T-helper 1 cell treated with Interleukin-12 subunit alpha and Interleukin-12 subunit beta and Interleukin-4 antibody, amounts not matched to agents 30 μg/mL and 1 μg/mL, for 36 hours (primary cell): ENCODE measurements at regions not wholly inside any gene's neighbourhood (a gene's known extent, or its start where the extent isn't known, plus 50 kb on each side); places are given as distances from the start of the nearest gene placed in this dataset.

Experiments used
- H3K27ac Mint-ChIP-seq: one replicate; pipeline ENCODE4 v1.8.0; 2021; ENCODE audit warnings: mild to moderate bottlenecking, mixed read lengths
- H3K27me3 Mint-ChIP-seq: one replicate; pipeline ENCODE4 v1.8.0; 2021; ENCODE audit warnings: low read depth, mixed read lengths
- H3K36me3 Mint-ChIP-seq: one replicate; pipeline ENCODE4 v1.8.0; 2021; ENCODE audit warnings: low read depth, mixed read lengths
- H3K4me1 Mint-ChIP-seq: one replicate; pipeline ENCODE4 v1.8.0; 2021; ENCODE audit warnings: low read depth, mixed read lengths
- H3K4me3 Mint-ChIP-seq: one replicate; pipeline ENCODE4 v1.8.0; 2021; ENCODE audit warnings: mild to moderate bottlenecking, moderate library complexity, mixed read lengths
- H3K9me3 Mint-ChIP-seq: one replicate; pipeline ENCODE4 v1.8.0; 2021; ENCODE audit warnings: mixed read lengths

- H3K27ac Mint-ChIP-seq = no peak overlapping the region
- H3K36me3 Mint-ChIP-seq = no peaks in the 10 kb centered on the region
Observed at GRCh38 chr1:222370081-222370912, 177.6 kb downstream of the HHIPL2 start.

GRCh38 chr1:222369148-222369547, 178.8 kb downstream of the HHIPL2 start:
- no peaks in the 10 kb centered on the region for H3K9me3 Mint-ChIP-seq
- H3K4me1 Mint-ChIP-seq = no peaks in the 10 kb centered on the region
- H3K4me3 Mint-ChIP-seq = no peak overlapping the region
- H3K27me3 Mint-ChIP-seq = no peaks in the 10 kb centered on the region
- H3K27ac Mint-ChIP-seq = no peak overlapping the region
- H3K36me3 Mint-ChIP-seq = no peaks in the 10 kb centered on the region

More at GRCh38 chr1:222370081-222370912, 177.6 kb downstream of the HHIPL2 start:
- H3K4me3 Mint-ChIP-seq = no peak overlapping the region
- H3K4me1 Mint-ChIP-seq = no peaks in the 10 kb centered on the region
- H3K9me3 Mint-ChIP-seq = no peaks in the 10 kb centered on the region
- no peaks in the 10 kb centered on the region for H3K27me3 Mint-ChIP-seq

- no peaks in the 10 kb centered on the region for H3K27me3 Mint-ChIP-seq
- no peaks in the 10 kb centered on the region for H3K36me3 Mint-ChIP-seq
- peaks cover 3% of the 10 kb centered on the region for H3K9me3 Mint-ChIP-seq
- no peak overlapping the region for H3K27ac Mint-ChIP-seq
- no peaks in the 10 kb centered on the region for H3K4me1 Mint-ChIP-seq
- no peak overlapping the region for H3K4me3 Mint-ChIP-seq
Observed at GRCh38 chr1:222358100-222358499, 189.8 kb downstream of the HHIPL2 start.

GRCh38 chr1:222357252-222357651, 190.7 kb downstream of the HHIPL2 start:
- H3K27me3 Mint-ChIP-seq = no peaks in the 10 kb centered on the region
- H3K27ac Mint-ChIP-seq = no peak overlapping the region
- H3K9me3 Mint-ChIP-seq = peaks cover 3% of the 10 kb centered on the region
- no peaks in the 10 kb centered on the region for H3K4me1 Mint-ChIP-seq
- H3K36me3 Mint-ChIP-seq = no peaks in the 10 kb centered on the region
- H3K4me3 Mint-ChIP-seq = no peak overlapping the region

GRCh38 chr1:222347627-222348026, 200.3 kb downstream of the HHIPL2 start:
- Mint-ChIP-seq H3K9me3 (no peaks in the 10 kb centered on the region), H3K27me3 (no peaks in the 10 kb centered on the region), H3K4me1 (no peaks in the 10 kb centered on the region), H3K27ac (no peak overlapping the region), H3K36me3 (no peaks in the 10 kb centered on the region), H3K4me3 (no peak overlapping the region)

DNA sequence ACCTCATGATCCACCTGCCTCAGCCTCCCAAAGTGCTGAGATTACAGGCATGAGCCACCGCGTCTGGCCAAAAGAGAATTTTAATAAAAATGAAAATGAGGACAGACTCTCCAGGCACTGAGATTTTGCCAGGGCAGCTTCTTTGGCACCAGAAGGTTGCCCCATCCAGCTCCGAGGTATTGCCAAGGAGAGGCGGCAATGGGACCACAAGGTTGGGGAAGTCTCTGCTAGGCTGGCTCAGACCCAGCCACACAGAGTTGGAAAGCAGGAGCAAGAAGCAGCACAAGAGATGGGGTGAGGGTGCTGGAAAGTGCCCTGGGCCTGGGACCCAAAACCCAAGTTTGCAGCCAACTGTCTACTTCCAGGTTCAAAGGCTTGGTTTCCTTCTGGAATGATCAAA, 200.9 kb downstream of the HHIPL2 start:
- Mint-ChIP-seq H3K27ac (no peak overlapping the region), H3K9me3 (no peaks in the 10 kb centered on the region), H3K4me3 (no peak overlapping the region), H3K4me1 (no peaks in the 10 kb centered on the region), H3K36me3 (no peaks in the 10 kb centered on the region), H3K27me3 (no peaks in the 10 kb centered on the region)

DNA sequence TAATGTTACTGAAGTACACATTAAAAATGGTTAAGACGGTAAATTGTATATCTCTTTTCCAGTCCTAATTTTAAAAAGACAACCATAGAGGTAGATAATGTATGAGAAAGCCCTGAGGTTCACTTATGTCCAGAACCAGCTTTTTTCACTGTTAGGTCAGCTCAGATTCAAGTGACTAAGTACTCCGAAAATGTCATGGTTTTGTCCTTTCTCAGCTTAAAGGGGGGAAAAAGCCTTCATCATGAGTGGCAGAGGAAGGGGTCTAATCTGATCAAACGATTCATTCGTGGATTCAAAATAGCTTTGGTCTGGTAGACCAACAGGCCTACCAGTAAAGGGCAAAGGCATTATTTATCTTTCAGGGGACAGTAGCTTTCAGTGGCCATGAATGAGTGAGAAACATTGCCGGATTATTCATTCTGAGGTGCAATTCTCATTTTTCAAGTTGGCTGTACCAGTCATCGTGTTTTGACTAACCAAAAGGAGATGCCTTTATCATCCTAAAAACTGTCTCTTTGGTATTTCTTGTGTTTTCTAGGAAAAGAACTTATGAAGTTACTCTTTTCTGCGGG, 208.4 kb downstream of the HHIPL2 start:
- Mint-ChIP-seq H3K36me3 (no peaks in the 10 kb centered on the region), H3K4me3 (no peak overlapping the region)

GRCh38 chr1:222335586-222335985, 212.3 kb downstream of the HHIPL2 start:
- Mint-ChIP-seq H3K9me3 (no peaks in the 10 kb centered on the region), H3K4me3 (no peak overlapping the region), H3K36me3 (no peaks in the 10 kb centered on the region), H3K4me1 (no peaks in the 10 kb centered on the region), H3K27ac (no peak overlapping the region), H3K27me3 (no peaks in the 10 kb centered on the region)

More for the DNA sequence above, 208.4 kb downstream of the HHIPL2 start:
- no peak overlapping the region for H3K27ac Mint-ChIP-seq
- H3K9me3 Mint-ChIP-seq = no peaks in the 10 kb centered on the region
- no peaks in the 10 kb centered on the region for H3K4me1 Mint-ChIP-seq
- no peaks in the 10 kb centered on the region for H3K27me3 Mint-ChIP-seq

DNA sequence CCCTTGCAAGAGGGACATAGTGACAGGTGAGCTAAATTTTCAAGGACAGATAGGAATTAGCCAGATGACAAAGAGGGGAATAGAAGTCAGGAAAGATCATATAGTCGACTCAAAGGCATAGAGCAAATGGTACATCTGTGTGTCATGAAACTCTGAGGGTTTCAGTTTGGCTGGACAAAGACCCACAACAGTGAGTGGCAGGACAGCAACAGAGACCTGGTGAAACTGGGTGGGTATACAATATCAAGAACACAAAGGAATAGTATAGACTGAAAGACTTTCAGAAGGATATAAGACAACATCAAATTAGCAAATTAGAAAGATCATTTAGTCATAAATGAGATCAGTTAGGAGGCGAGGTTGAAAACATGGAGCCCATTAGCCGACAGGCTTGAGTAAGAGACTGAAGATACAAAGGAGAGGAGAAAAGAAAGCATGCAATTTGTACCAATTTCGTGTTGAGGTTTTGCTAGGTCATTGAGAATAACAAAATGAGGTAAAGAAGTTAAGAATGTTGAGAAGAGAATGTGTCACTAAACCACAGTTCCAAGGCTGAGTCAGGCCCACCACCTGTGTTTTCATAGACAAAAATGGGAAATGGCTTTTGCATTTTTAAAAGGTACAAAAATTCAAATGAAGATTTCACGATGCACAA, 213.8 kb downstream of the HHIPL2 start:
- Mint-ChIP-seq H3K27me3 (no peaks in the 10 kb centered on the region), H3K4me3 (no peak overlapping the region), H3K9me3 (no peaks in the 10 kb centered on the region), H3K27ac (no peak overlapping the region), H3K4me1 (no peaks in the 10 kb centered on the region), H3K36me3 (no peaks in the 10 kb centered on the region)

- Mint-ChIP-seq H3K27ac (no peak overlapping the region), H3K36me3 (no peaks in the 10 kb centered on the region), H3K4me1 (no peaks in the 10 kb centered on the region), H3K4me3 (no peak overlapping the region), H3K9me3 (no peaks in the 10 kb centered on the region), H3K27me3 (no peaks in the 10 kb centered on the region)
Observed at GRCh38 chr1:222331765-222332164, 216.1 kb downstream of the HHIPL2 start.

DNA sequence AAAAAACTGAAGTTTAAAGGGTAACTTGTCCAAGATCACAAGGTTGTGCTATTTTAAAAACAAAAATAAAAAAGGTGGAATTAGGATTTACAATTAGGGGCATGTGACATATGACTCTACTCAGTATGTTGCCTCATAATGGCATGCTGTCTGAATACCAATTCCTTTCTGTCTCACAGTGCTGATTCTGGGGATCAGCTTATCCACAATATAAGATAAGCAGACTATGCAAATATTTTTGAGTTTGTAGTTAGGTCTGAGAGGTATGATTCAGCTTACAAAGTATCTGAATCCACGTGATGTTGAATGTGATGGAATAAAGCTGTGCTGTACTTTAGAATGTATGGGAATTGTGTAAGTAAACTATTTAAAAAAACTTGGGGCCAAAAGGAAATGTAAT, 216.6 kb downstream of the HHIPL2 start:
- Mint-ChIP-seq H3K27me3 (no peaks in the 10 kb centered on the region), H3K9me3 (no peaks in the 10 kb centered on the region), H3K27ac (no peak overlapping the region), H3K4me1 (no peaks in the 10 kb centered on the region), H3K4me3 (no peak overlapping the region), H3K36me3 (no peaks in the 10 kb centered on the region)

DNA sequence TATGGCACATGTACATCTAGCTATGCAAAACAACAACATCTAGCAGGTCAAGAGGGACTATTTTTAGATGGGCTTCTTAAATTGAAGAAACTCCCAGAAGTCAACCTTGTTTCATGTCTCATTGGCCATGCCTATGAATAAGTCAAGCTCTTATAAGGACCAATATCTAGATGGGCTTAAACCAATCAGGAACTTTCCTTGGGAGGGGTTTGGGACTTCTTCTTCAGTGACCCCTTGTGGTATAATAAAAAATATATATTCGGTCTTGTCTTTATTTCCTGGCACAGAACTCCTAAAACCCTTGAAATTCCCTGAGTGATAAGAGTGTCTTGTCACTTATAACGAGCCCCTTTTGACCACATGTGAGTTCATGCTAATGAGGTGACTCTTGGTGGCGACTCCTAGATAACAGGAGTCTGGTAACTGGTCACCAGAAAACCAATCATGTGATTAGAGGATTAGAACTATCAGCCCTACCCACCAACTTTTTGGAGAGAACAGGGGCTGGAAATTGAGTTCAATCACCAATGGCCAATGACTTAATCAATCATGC, 218.3 kb downstream of the HHIPL2 start:
- H3K36me3 Mint-ChIP-seq = no peaks in the 10 kb centered on the region
- H3K9me3 Mint-ChIP-seq = no peaks in the 10 kb centered on the region
- no peak overlapping the region for H3K4me3 Mint-ChIP-seq
- no peak overlapping the region for H3K27ac Mint-ChIP-seq
- H3K27me3 Mint-ChIP-seq = no peaks in the 10 kb centered on the region
- no peaks in the 10 kb centered on the region for H3K4me1 Mint-ChIP-seq

DNA sequence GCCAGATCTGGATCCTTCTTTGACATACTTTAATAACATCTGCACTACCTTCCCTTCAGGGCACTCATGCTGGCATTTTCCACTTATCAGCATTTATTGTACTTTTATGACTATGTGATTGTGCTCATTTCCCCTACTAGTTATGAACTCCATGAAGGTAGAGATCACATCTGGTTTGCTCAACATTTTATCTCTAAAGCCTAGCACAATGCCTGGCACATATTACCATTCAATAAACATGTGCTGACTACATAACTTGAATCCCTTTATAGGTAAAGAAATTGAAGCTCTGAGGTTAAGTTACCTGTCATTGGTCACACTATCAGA, 221.2 kb downstream of the HHIPL2 start:
- Mint-ChIP-seq H3K27ac (no peak overlapping the region), H3K27me3 (no peaks in the 10 kb centered on the region), H3K36me3 (no peaks in the 10 kb centered on the region), H3K4me1 (no peaks in the 10 kb centered on the region), H3K4me3 (no peak overlapping the region), H3K9me3 (no peaks in the 10 kb centered on the region)

GRCh38 chr1:222326006-222326709, 221.7 kb downstream of the HHIPL2 start:
- no peak overlapping the region for H3K4me3 Mint-ChIP-seq
- no peaks in the 10 kb centered on the region for H3K9me3 Mint-ChIP-seq
- H3K36me3 Mint-ChIP-seq = no peaks in the 10 kb centered on the region
- H3K4me1 Mint-ChIP-seq = no peaks in the 10 kb centered on the region
- H3K27ac Mint-ChIP-seq = no peak overlapping the region
- H3K27me3 Mint-ChIP-seq = no peaks in the 10 kb centered on the region
